ENCODE measurements at regions not wholly inside any gene's neighbourhood (a gene's known extent, or its start where the extent isn't known, plus 50 kb on each side); places are given as distances from the start of the nearest gene placed in this dataset.

GRCh38 chr17:79324194-79324593 lies 249.6 kb downstream of the ENGASE start:
- ChIA-PET CTCF (no interaction called here), POLR2A (no interaction called here), RAD21 (ENCODE audit: low non-redundant PET in 1 of 2, low total read pairs in 2 of 2, uncharacterized antibody in 2 of 2, unreplicated experiment in 2 of 2) (no interaction called here)
- no peak overlapping the region for H2AFZ ChIP-seq (ENCODE audit: low read depth, low read length, poor library complexity, severe bottlenecking)
- H3K36me3 ChIP-seq (ENCODE audit: control insufficient read depth in 1 of 2, insufficient read depth in 2 of 2, low read length in 2 of 2): no peaks in the 10 kb centered on the region
- H3K9ac ChIP-seq (ENCODE audit: low read length): no peak overlapping the region
- ATAC-seq: no peak
- H3K4me2 ChIP-seq (ENCODE audit: low read length): no peak overlapping the region
- DNase-seq (ENCODE audit: low read depth, low spot score): no peak
- H4K20me1 ChIP-seq (ENCODE audit: insufficient read depth): no peaks in the 10 kb centered on the region
- no peak overlapping the region for H3K27ac ChIP-seq (ENCODE audit: low read depth, low read length)
- no peak overlapping the region for H3K4me3 ChIP-seq (replicated peaks in 1 of 2; ENCODE audit: low read depth in 1 of 2, low read length in 2 of 2)
- no peaks in the 10 kb centered on the region for H3K79me2 ChIP-seq (ENCODE audit: insufficient read depth, low read length)
- peaks cover 98% of the 10 kb centered on the region for H3K27me3 ChIP-seq (ENCODE audit: insufficient read depth, low read length)
- no TSS peak for BruUV-seq (replicated peaks)
- TF ChIP-seq RAD21 (IDR thresholded peaks at IDR 0.05; ENCODE audit: low read depth) (no peak), ZFX (IDR thresholded peaks at IDR 0.05) (no peak), EZH2phosphoT487 (IDR thresholded peaks at IDR 0.05; ENCODE audit: borderline replicate concordance) (no peak), YY1 (IDR thresholded peaks at IDR 0.05; ENCODE audit: extremely low read depth, insufficient replicate concordance, low read depth, low read length) (no peak), EZH2 (IDR thresholded peaks at IDR 0.05) (no peak), FOSL1 (IDR thresholded peaks at IDR 0.05; ENCODE audit: low read depth) (no peak), ATF3 (IDR thresholded peaks at IDR 0.05) (no peak)
- TF ChIP-seq, protein P1, sequence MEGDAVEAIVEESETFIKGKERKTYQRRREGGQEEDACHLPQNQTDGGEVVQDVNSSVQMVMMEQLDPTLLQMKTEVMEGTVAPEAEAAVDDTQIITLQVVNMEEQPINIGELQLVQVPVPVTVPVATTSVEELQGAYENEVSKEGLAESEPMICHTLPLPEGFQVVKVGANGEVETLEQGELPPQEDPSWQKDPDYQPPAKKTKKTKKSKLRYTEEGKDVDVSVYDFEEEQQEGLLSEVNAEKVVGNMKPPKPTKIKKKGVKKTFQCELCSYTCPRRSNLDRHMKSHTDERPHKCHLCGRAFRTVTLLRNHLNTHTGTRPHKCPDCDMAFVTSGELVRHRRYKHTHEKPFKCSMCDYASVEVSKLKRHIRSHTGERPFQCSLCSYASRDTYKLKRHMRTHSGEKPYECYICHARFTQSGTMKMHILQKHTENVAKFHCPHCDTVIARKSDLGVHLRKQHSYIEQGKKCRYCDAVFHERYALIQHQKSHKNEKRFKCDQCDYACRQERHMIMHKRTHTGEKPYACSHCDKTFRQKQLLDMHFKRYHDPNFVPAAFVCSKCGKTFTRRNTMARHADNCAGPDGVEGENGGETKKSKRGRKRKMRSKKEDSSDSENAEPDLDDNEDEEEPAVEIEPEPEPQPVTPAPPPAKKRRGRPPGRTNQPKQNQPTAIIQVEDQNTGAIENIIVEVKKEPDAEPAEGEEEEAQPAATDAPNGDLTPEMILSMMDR (IDR thresholded peaks at IDR 0.05 in 2 of 3, conservative IDR thresholded peaks at IDR 0.05 in 1 of 3; ENCODE audit: borderline replicate concordance in 1 of 3, insufficient read depth in 1 of 3, low read depth in 2 of 3, low read length in 2 of 3): no peak
- TF ChIP-seq, protein P2, sequence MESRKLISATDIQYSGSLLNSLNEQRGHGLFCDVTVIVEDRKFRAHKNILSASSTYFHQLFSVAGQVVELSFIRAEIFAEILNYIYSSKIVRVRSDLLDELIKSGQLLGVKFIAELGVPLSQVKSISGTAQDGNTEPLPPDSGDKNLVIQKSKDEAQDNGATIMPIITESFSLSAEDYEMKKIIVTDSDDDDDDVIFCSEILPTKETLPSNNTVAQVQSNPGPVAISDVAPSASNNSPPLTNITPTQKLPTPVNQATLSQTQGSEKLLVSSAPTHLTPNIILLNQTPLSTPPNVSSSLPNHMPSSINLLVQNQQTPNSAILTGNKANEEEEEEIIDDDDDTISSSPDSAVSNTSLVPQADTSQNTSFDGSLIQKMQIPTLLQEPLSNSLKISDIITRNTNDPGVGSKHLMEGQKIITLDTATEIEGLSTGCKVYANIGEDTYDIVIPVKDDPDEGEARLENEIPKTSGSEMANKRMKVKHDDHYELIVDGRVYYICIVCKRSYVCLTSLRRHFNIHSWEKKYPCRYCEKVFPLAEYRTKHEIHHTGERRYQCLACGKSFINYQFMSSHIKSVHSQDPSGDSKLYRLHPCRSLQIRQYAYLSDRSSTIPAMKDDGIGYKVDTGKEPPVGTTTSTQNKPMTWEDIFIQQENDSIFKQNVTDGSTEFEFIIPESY (IDR thresholded peaks at IDR 0.05; ENCODE audit: extremely low read depth, insufficient replicate concordance, low read length): no peak
- no peaks in the 10 kb centered on the region for H3K9me3 ChIP-seq (ENCODE audit: control insufficient read depth in 1 of 2, insufficient read depth in 1 of 2, low read depth in 1 of 2, low read length in 2 of 2)
- H3K9me2 ChIP-seq (ENCODE audit: insufficient read depth): no peaks in the 10 kb centered on the region
- no peaks in the 10 kb centered on the region for H3K4me1 ChIP-seq (ENCODE audit: control insufficient read depth in 1 of 2, insufficient read depth in 2 of 2, low read length in 2 of 2)
- intact Hi-C loops (cut with micrococcal nuclease): no loop called here
